SK-N-SH treated with all-trans-retinoic acid at 6 μM for 48 hours (cell line): ENCODE measurements at regions not wholly inside any gene's neighbourhood (a gene's known extent, or its start where the extent isn't known, plus 50 kb on each side); places are given as distances from the start of the nearest gene placed in this dataset.

ENCODE experiments used
- ATAC-seq: fragments of 200-7000 bp; cut with Tn5 transposase; 3 replicates; pipeline ENCODE4 v1.9.1; 2020; ENCODE audit warnings: mild to moderate bottlenecking, moderate library complexity
- ARNTL ChIP-seq: fragments of 450-650 bp; formaldehyde crosslinking; IDR thresholded peaks from 2 replicates; pipeline ENCODE4 v1.5.0; 2020; ENCODE audit warnings: low read depth, mild to moderate bottlenecking, moderate library complexity, borderline replicate concordance
- BACH2 ChIP-seq: fragments of 250-450 bp; sonication (Bioruptor Pico); IDR thresholded peaks from 2 replicates; pipeline ENCODE4 v1.9.0; 2021; ENCODE audit warnings: mild to moderate bottlenecking, borderline replicate concordance
- CREB5 ChIP-seq: fragments of 250-450 bp; sonication (Bioruptor Pico); IDR thresholded peaks from 2 replicates; pipeline ENCODE4 v1.5.1; 2020; ENCODE audit warnings: low read depth, mild to moderate bottlenecking, moderate library complexity
- CSDC2 ChIP-seq: fragments of 250-450 bp; sonication (Bioruptor Pico); IDR thresholded peaks from 2 replicates; pipeline ENCODE4 v1.5.0; 2020; ENCODE audit warnings: mild to moderate bottlenecking, moderate library complexity
- CSRNP3 ChIP-seq: fragments of 250-450 bp; sonication (Bioruptor Pico); IDR thresholded peaks from 2 replicates; pipeline ENCODE4 v1.5.1; 2021; ENCODE audit warnings: mild to moderate bottlenecking, moderate library complexity
- ESRRG ChIP-seq: fragments of 250-450 bp; sonication (Bioruptor Pico); IDR thresholded peaks from 2 replicates; pipeline ENCODE4 v1.6.1; 2021; ENCODE audit warnings: mild to moderate bottlenecking
- GLIS3 ChIP-seq: fragments of 250-450 bp; sonication (Bioruptor Pico); IDR thresholded peaks from 2 replicates; pipeline ENCODE4 v1.5.0; 2020; ENCODE audit warnings: mild to moderate bottlenecking, moderate library complexity
- ISL1 ChIP-seq: fragments of 250-450 bp; sonication (Bioruptor Pico); IDR thresholded peaks from 2 replicates; pipeline ENCODE4 v2.1.2; 2022; ENCODE audit warnings: mild to moderate bottlenecking, moderate library complexity
- OSR1 ChIP-seq: fragments of 250-450 bp; sonication (Bioruptor Pico); IDR thresholded peaks from 2 replicates; pipeline ENCODE4 v1.8.0; 2022; ENCODE audit warnings: moderate library complexity, mild to moderate bottlenecking, inconsistent platforms
- PPARA ChIP-seq: fragments of 250-450 bp; sonication (Bioruptor Pico); IDR thresholded peaks from 2 replicates; pipeline ENCODE4 v1.5.0; 2020; ENCODE audit warnings: mild to moderate bottlenecking, borderline replicate concordance
- RARB ChIP-seq: fragments of 250-450 bp; sonication (Bioruptor Pico); IDR thresholded peaks from 2 replicates; pipeline ENCODE4 v1.8.0; 2021; ENCODE audit warnings: mild to moderate bottlenecking, moderate library complexity
- SNAI2 ChIP-seq: fragments of 250-450 bp; sonication (Bioruptor Pico); IDR thresholded peaks from 2 replicates; pipeline ENCODE4 v1.5.0; 2020; ENCODE audit warnings: mild to moderate bottlenecking, moderate library complexity
- TCF4 ChIP-seq: fragments of 250-450 bp; sonication (Bioruptor Pico); IDR thresholded peaks from 2 replicates; pipeline ENCODE4 v1.8.0; 2021; ENCODE audit warnings: mild to moderate bottlenecking, moderate library complexity, borderline replicate concordance
- TOX ChIP-seq: fragments of 250-450 bp; sonication (Bioruptor Pico); IDR thresholded peaks from 2 replicates; pipeline ENCODE4 v1.8.0; 2021; ENCODE audit warnings: mild to moderate bottlenecking, moderate library complexity, borderline replicate concordance
- TSHZ2 ChIP-seq: fragments of 250-450 bp; sonication (Bioruptor Pico); IDR thresholded peaks from 2 replicates; pipeline ENCODE4 v1.5.0; 2020; ENCODE audit warnings: mild to moderate bottlenecking, moderate library complexity
- ZC3H10 ChIP-seq: fragments of 250-450 bp; sonication (Bioruptor Pico); IDR thresholded peaks from 2 replicates; pipeline ENCODE4 v1.5.1; 2021; ENCODE audit warnings: mild to moderate bottlenecking, moderate library complexity
- ZFP3 ChIP-seq: fragments of 250-450 bp; sonication (Bioruptor Pico); IDR thresholded peaks from 2 replicates; pipeline ENCODE4 v1.5.0; 2020; ENCODE audit warnings: mild to moderate bottlenecking, moderate library complexity
- ZFP30 ChIP-seq: fragments of 450-650 bp; formaldehyde crosslinking; IDR thresholded peaks from 2 replicates; pipeline ENCODE4 v1.5.0; 2022; ENCODE audit warnings: mild to moderate bottlenecking, moderate library complexity
- ZNF565 ChIP-seq: fragments of 450-650 bp; formaldehyde crosslinking; conservative IDR thresholded peaks from 2 replicates; pipeline ENCODE4 v1.5.0; 2020; ENCODE audit warnings: low read depth, mild to moderate bottlenecking, moderate library complexity
- ZNF70 ChIP-seq: fragments of 450-650 bp; formaldehyde crosslinking; IDR thresholded peaks from 2 replicates; pipeline ENCODE4 v1.5.0; 2020; ENCODE audit warnings: mild to moderate bottlenecking, moderate library complexity
- ZNF8 ChIP-seq: fragments of 450-650 bp; formaldehyde crosslinking; IDR thresholded peaks from 2 replicates; pipeline ENCODE4 v1.5.0; 2020; ENCODE audit warnings: mild to moderate bottlenecking, moderate library complexity
- TF ChIP-seq, protein P1 (sequence below): fragments of 250-450 bp; sonication (Bioruptor Pico); IDR thresholded peaks from 2 replicates; pipeline ENCODE4 v1.8.0; 2021; ENCODE audit warnings: low read depth, mild to moderate bottlenecking, moderate library complexity, borderline replicate concordance
- TF ChIP-seq, protein P2 (sequence below): fragments of 250-450 bp; sonication (Bioruptor Pico); IDR thresholded peaks from 2 replicates; pipeline ENCODE4 v1.8.0; 2020; ENCODE audit warnings: mild to moderate bottlenecking, moderate library complexity, borderline replicate concordance

DNA sequence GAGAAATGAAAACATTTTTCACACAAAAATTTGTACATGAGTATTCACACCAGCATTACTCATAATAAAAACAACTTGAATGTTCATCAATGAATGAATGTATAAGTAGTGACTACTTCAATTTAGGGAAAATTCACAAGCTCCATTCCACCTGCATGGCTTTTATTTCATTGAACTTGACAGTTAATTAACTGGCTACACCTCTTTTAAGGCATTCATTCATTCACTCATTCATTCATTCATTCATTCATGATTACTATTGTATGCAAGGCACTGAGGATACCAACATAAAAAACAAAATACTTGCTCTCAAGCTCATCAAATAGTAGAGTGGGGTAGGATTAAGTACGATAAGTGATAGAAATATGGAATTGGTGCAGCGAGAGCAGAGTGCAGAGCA, 198.3 kb upstream of the DLGAP1 start:
- TF ChIP-seq ZNF565 (CRISPR knock-in tag) (no peak), TOX (CRISPR knock-in tag) (no peak), ZNF8 (CRISPR knock-in tag) (no peak), ZFP30 (CRISPR knock-in tag) (no peak), ISL1 (CRISPR knock-in tag) (no peak), SNAI2 (no peak), ZC3H10 (CRISPR knock-in tag) (no peak), ZNF70 (no peak), GLIS3 (CRISPR knock-in tag) (no peak), BACH2 (CRISPR knock-in tag) (no peak), CSDC2 (no peak)
- TF ChIP-seq, protein P1, sequence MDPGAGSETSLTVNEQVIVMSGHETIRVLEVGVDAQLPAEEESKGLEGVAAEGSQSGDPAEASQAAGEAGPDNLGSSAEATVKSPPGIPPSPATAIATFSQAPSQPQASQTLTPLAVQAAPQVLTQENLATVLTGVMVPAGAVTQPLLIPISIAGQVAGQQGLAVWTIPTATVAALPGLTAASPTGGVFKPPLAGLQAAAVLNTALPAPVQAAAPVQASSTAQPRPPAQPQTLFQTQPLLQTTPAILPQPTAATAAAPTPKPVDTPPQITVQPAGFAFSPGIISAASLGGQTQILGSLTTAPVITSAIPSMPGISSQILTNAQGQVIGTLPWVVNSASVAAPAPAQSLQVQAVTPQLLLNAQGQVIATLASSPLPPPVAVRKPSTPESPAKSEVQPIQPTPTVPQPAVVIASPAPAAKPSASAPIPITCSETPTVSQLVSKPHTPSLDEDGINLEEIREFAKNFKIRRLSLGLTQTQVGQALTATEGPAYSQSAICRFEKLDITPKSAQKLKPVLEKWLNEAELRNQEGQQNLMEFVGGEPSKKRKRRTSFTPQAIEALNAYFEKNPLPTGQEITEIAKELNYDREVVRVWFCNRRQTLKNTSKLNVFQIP: no peak
- ATAC-seq: no peak

GRCh38 chr18:4641771-4642368, 186.8 kb upstream of the DLGAP1 start:
- no peak for ATAC-seq
- TF ChIP-seq ZNF565 (CRISPR knock-in tag): no peak
- no peak for TF ChIP-seq ZNF70
- TF ChIP-seq, protein P2, sequence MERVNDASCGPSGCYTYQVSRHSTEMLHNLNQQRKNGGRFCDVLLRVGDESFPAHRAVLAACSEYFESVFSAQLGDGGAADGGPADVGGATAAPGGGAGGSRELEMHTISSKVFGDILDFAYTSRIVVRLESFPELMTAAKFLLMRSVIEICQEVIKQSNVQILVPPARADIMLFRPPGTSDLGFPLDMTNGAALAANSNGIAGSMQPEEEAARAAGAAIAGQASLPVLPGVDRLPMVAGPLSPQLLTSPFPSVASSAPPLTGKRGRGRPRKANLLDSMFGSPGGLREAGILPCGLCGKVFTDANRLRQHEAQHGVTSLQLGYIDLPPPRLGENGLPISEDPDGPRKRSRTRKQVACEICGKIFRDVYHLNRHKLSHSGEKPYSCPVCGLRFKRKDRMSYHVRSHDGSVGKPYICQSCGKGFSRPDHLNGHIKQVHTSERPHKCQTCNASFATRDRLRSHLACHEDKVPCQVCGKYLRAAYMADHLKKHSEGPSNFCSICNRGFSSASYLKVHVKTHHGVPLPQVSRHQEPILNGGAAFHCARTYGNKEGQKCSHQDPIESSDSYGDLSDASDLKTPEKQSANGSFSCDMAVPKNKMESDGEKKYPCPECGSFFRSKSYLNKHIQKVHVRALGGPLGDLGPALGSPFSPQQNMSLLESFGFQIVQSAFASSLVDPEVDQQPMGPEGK (CRISPR knock-in tag): no peak
- no peak for TF ChIP-seq ARNTL (CRISPR knock-in tag)
- no peak for TF ChIP-seq CSRNP3 (CRISPR knock-in tag)
- TF ChIP-seq ZNF8 (CRISPR knock-in tag): no peak
- no peak for TF ChIP-seq CSDC2
- no peak for TF ChIP-seq GLIS3 (CRISPR knock-in tag)
- no peak for TF ChIP-seq TCF4 (CRISPR knock-in tag)
- TF ChIP-seq, protein P1: no peak
- TF ChIP-seq ISL1 (CRISPR knock-in tag): no peak
- TF ChIP-seq CREB5 (CRISPR knock-in tag): no peak
- no peak for TF ChIP-seq PPARA (CRISPR knock-in tag)
- TF ChIP-seq BACH2 (CRISPR knock-in tag): no peak
- no peak for TF ChIP-seq OSR1
- TF ChIP-seq ZC3H10 (CRISPR knock-in tag): no peak
- no peak for TF ChIP-seq ZFP3 (CRISPR knock-in tag)

DNA sequence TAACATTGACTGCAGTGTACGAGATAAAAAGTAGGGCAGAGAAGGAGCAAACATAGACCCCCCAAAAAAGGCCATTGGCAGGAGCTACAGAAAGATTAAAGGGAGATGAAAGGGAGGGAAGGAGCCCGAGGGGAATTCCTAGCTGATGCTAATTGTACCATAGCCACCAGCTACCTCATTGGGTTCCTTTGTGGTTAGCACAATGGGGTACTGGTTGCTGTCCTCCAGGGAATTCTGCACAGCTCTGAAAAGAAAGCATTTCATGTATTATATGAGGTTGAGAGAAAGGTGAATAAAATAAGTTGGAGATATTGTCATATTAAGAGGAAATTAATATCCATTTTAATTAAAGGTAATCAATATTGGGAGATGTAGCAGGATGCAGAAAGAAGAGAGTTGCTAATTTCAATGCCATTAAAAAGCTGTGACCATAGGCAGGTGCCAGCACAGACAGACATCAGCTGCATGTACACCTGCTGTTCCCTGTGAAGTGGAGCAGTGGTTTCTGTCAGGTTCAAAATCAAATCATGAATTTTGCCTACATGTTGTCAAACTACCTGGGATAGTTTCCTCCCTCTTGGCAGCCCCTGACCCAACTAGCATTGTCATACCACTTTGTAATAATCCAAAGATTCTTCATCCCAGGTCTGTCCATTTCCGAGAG, 185.4 kb upstream of the DLGAP1 start:
- no peak for TF ChIP-seq ZNF8 (CRISPR knock-in tag)
- no peak for TF ChIP-seq PPARA (CRISPR knock-in tag)
- no peak for TF ChIP-seq ARNTL (CRISPR knock-in tag)
- TF ChIP-seq, protein P2 (CRISPR knock-in tag): no peak
- no peak for TF ChIP-seq SNAI2
- TF ChIP-seq ZC3H10 (CRISPR knock-in tag): no peak
- no peak for TF ChIP-seq RARB (CRISPR knock-in tag)
- no peak for TF ChIP-seq TCF4 (CRISPR knock-in tag)
- TF ChIP-seq TSHZ2 (CRISPR knock-in tag): no peak
- no peak for TF ChIP-seq ZFP3 (CRISPR knock-in tag)
- TF ChIP-seq ZNF565 (CRISPR knock-in tag): no peak
- no peak for TF ChIP-seq ISL1 (CRISPR knock-in tag)
- TF ChIP-seq TOX (CRISPR knock-in tag): no peak
- TF ChIP-seq ESRRG: no peak
- TF ChIP-seq ZFP30 (CRISPR knock-in tag): no peak
- no peak for ATAC-seq
